PC-3 (cell line): ENCODE measurements at regions not wholly inside any gene's neighbourhood (a gene's known extent, or its start where the extent isn't known, plus 50 kb on each side); places are given as distances from the start of the nearest gene placed in this dataset.

ENCODE experiments used
- ATAC-seq: fragments of 200-7000 bp; cut with Tn5 transposase; 2 replicates; pipeline ENCODE4 v1.9.1; 2020; ENCODE audit warnings: mild to moderate bottlenecking, moderate library complexity
- BruUV-seq: library from RNA; stranded (reverse); fragments of 400-500 nt; replicated peaks from 2 replicates; lab custom pipeline; 2021; lab: Mats Ljungman, UMichigan
- CTCF ChIA-PET: fragments of 300-600 bp; sonication (Branson Sonifier 250); formaldehyde crosslinking; loops from one replicate; lab custom pipeline; 2022; ENCODE audit warnings: antibody characterized with exemption; lab: Charles Lee
- POLR2A ChIA-PET: fragments of 300-600 bp; sonication (Branson Sonifier 250); formaldehyde crosslinking; loops from one replicate; lab custom pipeline; 2022; ENCODE audit warnings: antibody characterized with exemption; ENCODE audit not compliant: unreplicated experiment; lab: Charles Lee
- DNase-seq: peaks from one replicate; pipeline ENCODE4 v3.0.0-alpha.2; 2015
- H2AFZ ChIP-seq: fragments of 300-600 bp; sonication (generic); 2 replicates; pipeline ENCODE4 v1.6.0; 2016; ENCODE audit warnings: antibody characterized with exemption, low read length
- H3F3A ChIP-seq: fragments of 300-600 bp; sonication (generic); one replicate; pipeline ENCODE4 v1.6.0; 2017; ENCODE audit warnings: antibody characterized with exemption, low read length, control low read depth, mild to moderate bottlenecking; ENCODE audit not compliant: unreplicated experiment
- H3K27ac ChIP-seq: fragments of 300-600 bp; sonication (generic); 2 replicates; pipeline ENCODE4 v1.5.1; 2016; ENCODE audit warnings: mild to moderate bottlenecking, low read length
- H3K27me3 ChIP-seq: fragments of 300-600 bp; sonication (generic); 2 replicates; pipeline ENCODE4 v1.6.1; 2016; ENCODE audit warnings: low read length, mixed read lengths
- H3K36me3 ChIP-seq: fragments of 300-600 bp; sonication (generic); 2 replicates; pipeline ENCODE4 v1.6.1; 2016; ENCODE audit warnings: low read depth, mixed run types, low read length, mixed read lengths
- H3K4me1 ChIP-seq: fragments of 300-600 bp; sonication (generic); 2 replicates; pipeline ENCODE4 v1.5.1; 2016; ENCODE audit warnings: low read length; ENCODE audit not compliant: insufficient read depth
- H3K4me2 ChIP-seq: fragments of 300-600 bp; sonication (generic); 2 replicates; pipeline ENCODE4 v1.6.0; 2016; ENCODE audit warnings: low read length
- H3K4me3 ChIP-seq: fragments of 300-600 bp; sonication (generic); 2 replicates; pipeline ENCODE4 v1.5.1; 2016; ENCODE audit warnings: mild to moderate bottlenecking, low read length, mixed read lengths
- H3K79me2 ChIP-seq: fragments of 300-600 bp; sonication (generic); 2 replicates; pipeline ENCODE4 v1.6.1; 2017; ENCODE audit warnings: low read length, mixed read lengths
- H3K9ac ChIP-seq: fragments of 300-600 bp; sonication (generic); 2 replicates; pipeline ENCODE4 v1.6.0; 2016; ENCODE audit warnings: mild to moderate bottlenecking, low read length
- H3K9me2 ChIP-seq: fragments of 300-600 bp; sonication (generic); replicated peaks from 2 replicates; pipeline ENCODE4 v1.6.1; 2016; ENCODE audit warnings: mixed run types, low read length, mixed read lengths
- H3K9me3 ChIP-seq: fragments of 300-600 bp; sonication (generic); 2 replicates; pipeline ENCODE4 v1.6.1; 2016; ENCODE audit warnings: low read length, mixed read lengths
- H4K20me1 ChIP-seq: fragments of 300-600 bp; sonication (generic); 2 replicates; pipeline ENCODE4 v1.6.1; 2016; ENCODE audit warnings: low read length, mixed read lengths
- CTCF ChIP-seq: fragments of 300-600 bp; sonication (generic); conservative IDR thresholded peaks from 2 replicates; pipeline ENCODE4 v1.5.1; 2017; ENCODE audit warnings: antibody characterized with exemption, low read depth, mild to moderate bottlenecking, low read length
- EZH2 ChIP-seq: fragments of 300-600 bp; sonication (generic); IDR thresholded peaks from one replicate; pipeline ENCODE4 v1.6.1; 2017; ENCODE audit warnings: antibody characterized with exemption, mild to moderate bottlenecking, low read length; ENCODE audit not compliant: unreplicated experiment
- EZH2phosphoT487 ChIP-seq: fragments of 300-600 bp; sonication (generic); IDR thresholded peaks from 2 replicates; pipeline ENCODE4 v1.6.1; 2018; ENCODE audit warnings: mild to moderate bottlenecking, antibody characterized with exemption, low read length, borderline replicate concordance
- intact Hi-C: fragments of 100-400 bp; cut with micrococcal nuclease; formaldehyde crosslinking; loops from 2 replicates; pipeline ENCODE4 v1.9.0; 2023

DNA sequence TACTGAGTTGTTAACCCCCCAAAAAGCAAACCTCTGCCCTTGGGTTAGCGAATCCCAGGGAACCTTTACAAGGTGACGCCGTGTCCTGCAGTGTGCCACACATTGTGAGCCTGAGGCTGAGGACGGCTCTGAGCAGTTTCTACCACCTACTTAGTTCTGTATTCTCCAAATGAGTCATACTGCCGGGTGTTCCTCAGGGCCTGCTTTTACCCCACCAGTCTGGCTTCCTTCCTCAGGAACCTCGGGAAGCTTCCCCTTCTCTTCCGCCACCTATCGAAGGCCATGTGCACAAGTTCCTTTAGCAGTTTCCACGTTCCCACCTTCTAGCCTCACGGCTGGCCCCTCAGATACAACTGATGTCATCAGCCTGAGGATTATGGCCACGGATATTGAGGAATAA is 384.0 kb upstream of the TPM1 start:
- no peak overlapping the region for H3K4me3 ChIP-seq
- H3K9me3 ChIP-seq: no peaks in the 10 kb centered on the region
- TF ChIP-seq CTCF: no peak
- no peak for TF ChIP-seq EZH2phosphoT487
- H3K9ac ChIP-seq: no peak overlapping the region
- DNase-seq (no peak), ATAC-seq (no peak)
- H3K79me2 ChIP-seq: no peaks in the 10 kb centered on the region
- H3K9me2 ChIP-seq: no peaks in the 10 kb centered on the region
- H2AFZ ChIP-seq: no peak overlapping the region
- CTCF ChIA-PET: no interaction called here
- no peak overlapping the region for H3K27ac ChIP-seq
- H4K20me1 ChIP-seq: no peaks in the 10 kb centered on the region
- POLR2A ChIA-PET: no interaction called here
- H3K27me3 ChIP-seq: no peaks in the 10 kb centered on the region
- BruUV-seq: no TSS peak
- intact Hi-C loops: no loop called here
- no peak overlapping the region for H3K4me2 ChIP-seq
- no peaks in the 10 kb centered on the region for H3K4me1 ChIP-seq
- H3F3A ChIP-seq: no peaks in the 10 kb centered on the region
- H3K36me3 ChIP-seq: no peaks in the 10 kb centered on the region

DNA sequence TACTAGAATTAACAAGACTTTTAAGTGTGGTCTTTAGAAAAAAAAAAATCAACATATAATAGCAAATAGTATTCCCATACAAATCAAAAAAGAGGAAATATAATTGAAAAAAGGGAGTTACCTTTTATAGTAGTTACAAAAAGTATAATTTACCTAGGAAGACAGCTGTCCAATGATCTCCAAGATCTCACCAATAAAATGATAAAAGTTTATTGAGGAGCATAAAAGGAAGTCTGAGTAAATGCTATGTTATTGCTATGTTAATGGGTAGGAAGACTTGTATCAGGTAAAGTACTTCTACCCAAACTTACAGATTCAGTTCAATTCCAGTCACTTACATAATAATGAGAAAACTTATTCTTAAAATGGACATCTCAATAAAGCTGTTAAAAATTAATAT is 379.0 kb upstream of the TPM1 start:
- no TSS peak for BruUV-seq
- H2AFZ ChIP-seq: no peak overlapping the region
- DNase-seq (no peak), ATAC-seq (no peak)
- no peak overlapping the region for H3K27ac ChIP-seq
- H3K79me2 ChIP-seq: no peaks in the 10 kb centered on the region
- no peaks in the 10 kb centered on the region for H3K4me1 ChIP-seq
- H3F3A ChIP-seq: no peaks in the 10 kb centered on the region
- H3K9ac ChIP-seq: no peak overlapping the region
- H4K20me1 ChIP-seq: no peaks in the 10 kb centered on the region
- H3K9me3 ChIP-seq: no peaks in the 10 kb centered on the region
- H3K36me3 ChIP-seq: no peaks in the 10 kb centered on the region
- CTCF ChIA-PET: no interaction called here
- H3K27me3 ChIP-seq: no peaks in the 10 kb centered on the region
- POLR2A ChIA-PET: no interaction called here
- intact Hi-C loops: no loop called here
- no peak overlapping the region for H3K4me2 ChIP-seq
- TF ChIP-seq CTCF (no peak), EZH2 (no peak)
- H3K9me2 ChIP-seq: no peaks in the 10 kb centered on the region
- H3K4me3 ChIP-seq: no peak overlapping the region

DNA sequence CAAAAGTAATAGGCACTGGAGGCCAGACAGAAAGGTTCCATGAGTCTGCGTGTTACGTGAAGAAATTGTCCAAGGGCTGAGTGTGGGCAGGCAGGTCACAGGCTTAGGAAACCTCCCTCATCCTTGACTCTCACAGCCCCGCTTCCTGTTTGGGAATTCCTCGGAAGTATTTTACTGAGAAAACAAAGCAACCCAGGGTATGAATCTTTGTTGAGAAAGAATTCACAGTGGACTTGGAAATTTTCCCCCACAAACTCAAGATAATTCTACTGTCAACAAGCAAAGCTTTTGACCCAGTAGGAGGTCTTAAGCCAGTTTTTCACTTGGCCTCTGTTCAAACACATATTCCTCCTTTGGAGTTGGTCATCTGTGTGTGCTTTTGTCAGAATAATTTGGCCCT is 377.1 kb upstream of the TPM1 start:
- H3K27me3 ChIP-seq: no peaks in the 10 kb centered on the region
- H3K9ac ChIP-seq: no peak overlapping the region
- no peaks in the 10 kb centered on the region for H3K4me1 ChIP-seq
- no peaks in the 10 kb centered on the region for H3K9me3 ChIP-seq
- TF ChIP-seq CTCF (no peak), EZH2 (no peak), EZH2phosphoT487 (no peak)
- no peak overlapping the region for H2AFZ ChIP-seq
- CTCF ChIA-PET: no interaction called here
- POLR2A ChIA-PET: no interaction called here
- ATAC-seq: no peak
- H3K4me3 ChIP-seq: no peak overlapping the region
- intact Hi-C loops: no loop called here
- H3K79me2 ChIP-seq: no peaks in the 10 kb centered on the region
- no peaks in the 10 kb centered on the region for H3F3A ChIP-seq
- H3K36me3 ChIP-seq: no peaks in the 10 kb centered on the region
- H3K4me2 ChIP-seq: no peak overlapping the region
- no TSS peak for BruUV-seq
- DNase-seq: no peak
- no peak overlapping the region for H3K27ac ChIP-seq
- no peaks in the 10 kb centered on the region for H4K20me1 ChIP-seq
- no peaks in the 10 kb centered on the region for H3K9me2 ChIP-seq
